M059J (cell line): ENCODE measurements at regions not wholly inside any gene's neighbourhood (a gene's known extent, or its start where the extent isn't known, plus 50 kb on each side); places are given as distances from the start of the nearest gene placed in this dataset.
"Not testable (repeated sequence)": the region's sequence is repeated elsewhere in the genome, so short reads cannot be mapped to it uniquely, and the experiment has no call there.

ENCODE experiments used
- DNase-seq: peaks from one replicate; pipeline ENCODE4 v3.0.0-alpha.2; 2012; ENCODE audit warnings: low read depth

DNA sequence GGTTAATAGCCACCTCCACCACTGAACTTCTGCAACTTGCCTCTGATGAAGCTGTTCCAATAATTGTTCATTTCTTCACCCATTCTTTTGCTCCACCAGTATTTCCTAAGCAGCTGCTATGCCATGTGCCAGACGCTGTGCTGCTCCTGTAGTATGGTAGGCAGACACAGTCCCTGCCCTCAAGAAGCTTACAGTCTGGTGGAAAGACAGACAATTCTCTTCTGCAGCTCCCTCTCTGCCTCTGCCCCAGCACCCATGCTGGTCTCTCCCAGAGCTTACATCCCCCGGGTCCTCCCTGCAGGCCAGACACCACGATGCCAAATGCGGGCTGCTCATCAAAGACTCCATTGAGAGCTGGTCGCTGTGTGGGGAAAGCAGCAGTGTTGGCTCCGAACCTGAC is 111.6 kb upstream of the ESRRB start:
- no peak for DNase-seq

DNA sequence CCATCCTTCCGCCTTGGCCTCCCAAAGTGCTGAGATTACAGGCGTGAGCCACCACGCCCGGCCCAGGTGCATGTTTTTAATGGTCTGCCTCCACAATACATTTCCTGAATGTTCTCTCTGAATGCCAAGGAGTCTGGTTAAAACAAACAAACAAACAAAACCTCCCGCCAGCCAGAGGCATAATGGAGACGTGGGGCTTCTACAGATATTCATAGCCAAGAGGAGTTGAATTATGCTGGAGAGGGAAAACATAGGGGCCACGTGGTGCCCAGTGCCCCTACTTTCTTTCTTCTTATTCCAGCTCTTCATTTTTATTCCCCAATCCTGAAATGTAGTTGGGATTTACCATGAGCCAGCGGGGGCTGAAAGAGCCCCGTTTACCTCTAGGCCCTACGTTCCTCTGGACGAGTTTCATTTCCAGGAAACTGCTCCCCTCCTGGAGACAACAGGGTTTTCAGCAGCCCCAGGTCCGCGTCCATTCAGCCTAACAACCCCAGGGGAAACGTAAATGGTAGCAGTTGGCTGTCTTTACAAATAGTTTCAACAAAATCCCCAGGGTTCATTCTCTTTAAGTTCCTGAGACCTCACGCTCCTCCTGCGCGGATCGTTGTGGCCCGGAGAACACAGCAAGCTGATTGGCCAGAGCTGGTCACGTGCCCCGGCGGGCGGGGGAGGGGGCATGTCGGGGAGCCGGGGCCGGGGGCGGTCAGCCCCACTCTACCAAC is 108.5 kb upstream of the ESRRB start:
- DNase-seq = peak; percentile 59

DNA sequence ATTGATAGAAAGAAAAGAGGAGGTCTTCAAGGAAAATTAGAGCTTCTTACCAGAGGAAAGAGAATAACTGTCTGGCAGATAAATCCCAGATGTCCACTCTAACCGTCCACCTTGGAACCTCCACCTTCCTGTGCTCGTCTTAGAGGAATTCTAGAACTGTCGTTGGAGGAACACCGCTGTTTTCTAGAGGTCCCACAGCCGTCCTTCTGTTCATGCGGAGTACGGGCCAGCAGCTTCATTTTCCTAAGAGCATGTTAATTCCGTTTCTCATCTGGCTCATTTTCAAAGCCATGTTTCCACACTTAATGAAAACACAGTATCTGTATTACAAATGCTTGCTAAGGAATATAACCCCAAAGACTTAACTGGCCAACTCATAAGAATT is 107.9 kb upstream of the ESRRB start:
- peak; percentile 24 for DNase-seq

- DNase-seq = no peak
These were observed 107.2 kb upstream of the ESRRB start for GRCh38 chr14:76268700-76269099.

GRCh38 chr14:76271041-76271755 is 104.7 kb upstream of the ESRRB start:
- no peak for DNase-seq

GRCh38 chr14:76272349-76272748 is 103.6 kb upstream of the ESRRB start:
- DNase-seq = no peak

- DNase-seq = no peak
These were observed 103.2 kb upstream of the ESRRB start for GRCh38 chr14:76272774-76273173.

- no peak for DNase-seq
These were observed 102.6 kb upstream of the ESRRB start for GRCh38 chr14:76273346-76273745.

- DNase-seq = no peak
These were observed 101.6 kb upstream of the ESRRB start for GRCh38 chr14:76274324-76274723.

DNA sequence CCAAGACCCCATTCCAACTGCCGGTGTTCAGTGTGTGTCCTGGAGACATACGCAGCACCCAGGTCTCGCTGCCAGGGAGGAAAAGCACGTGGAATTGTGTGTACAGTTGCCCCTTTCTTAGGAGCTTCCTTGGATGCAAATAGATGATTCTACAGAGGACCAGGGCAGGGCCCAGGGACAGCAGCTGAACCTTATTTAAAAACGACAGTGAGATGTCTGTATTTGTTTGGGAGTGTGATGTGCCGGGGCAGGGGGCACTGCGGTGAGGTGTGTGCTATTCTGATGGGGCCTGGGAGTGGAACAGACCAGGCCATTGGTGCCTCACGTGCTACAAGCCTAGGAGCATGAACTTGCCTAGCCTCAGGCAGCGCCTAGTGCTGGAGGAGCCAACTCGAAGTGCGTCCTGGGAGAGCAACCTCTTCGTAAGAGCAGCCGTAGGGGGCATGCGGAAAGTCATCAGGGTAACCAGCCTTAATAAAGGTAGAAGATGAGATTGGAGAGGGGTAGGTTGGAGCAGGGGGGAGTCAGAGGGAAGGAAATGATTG is 98.3 kb upstream of the ESRRB start:
- DNase-seq = no peak

GRCh38 chr14:76280221-76280620 is 95.7 kb upstream of the ESRRB start:
- no peak for DNase-seq

GRCh38 chr14:76282581-76282980 is 93.4 kb upstream of the ESRRB start:
- no peak for DNase-seq

GRCh38 chr14:76287063-76287462 is 88.9 kb upstream of the ESRRB start:
- no peak for DNase-seq

- DNase-seq = no peak
These were observed 86.7 kb upstream of the ESRRB start for GRCh38 chr14:76289276-76289675.

DNA sequence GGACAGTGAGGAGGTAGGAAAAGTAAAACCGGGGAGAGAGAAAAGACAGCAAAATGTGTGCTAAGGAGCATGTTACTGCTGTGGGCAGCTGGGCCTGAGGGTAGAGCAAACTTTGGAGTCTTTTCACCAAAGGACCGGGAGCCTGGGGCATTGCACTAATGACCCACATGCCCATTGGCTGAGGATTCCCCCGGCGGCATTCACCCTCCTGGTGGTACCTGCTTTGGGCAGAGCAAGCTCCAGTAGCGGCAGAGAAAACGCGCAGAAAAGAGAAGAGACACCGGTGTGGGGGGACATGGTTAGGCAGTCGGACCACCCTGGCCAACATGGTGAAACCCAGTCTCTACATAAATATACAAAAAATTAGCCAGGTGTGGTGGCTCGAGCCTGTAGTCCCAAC is 83.4 kb upstream of the ESRRB start:
- no peak for DNase-seq

DNA sequence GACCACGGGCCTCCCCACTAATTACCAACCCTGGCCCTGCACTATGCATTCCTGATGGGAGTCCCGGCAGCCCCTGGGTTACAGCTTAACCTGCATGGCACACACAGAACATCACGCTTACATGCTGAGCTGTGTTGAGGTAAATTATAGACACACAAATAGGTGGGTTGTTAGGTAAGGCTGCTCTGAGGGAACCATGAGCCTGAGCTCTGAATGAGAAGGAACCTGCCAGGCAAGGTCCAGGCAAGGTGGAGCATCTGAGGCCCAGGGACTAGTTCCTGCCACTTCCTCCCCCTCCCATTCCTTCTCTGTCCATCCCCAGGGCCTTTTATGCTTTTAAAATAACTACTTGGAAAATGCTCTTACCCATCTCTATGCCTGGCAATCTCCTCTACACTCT is 82.7 kb upstream of the ESRRB start:
- DNase-seq = no peak

GRCh38 chr14:76293923-76294322 is 82.0 kb upstream of the ESRRB start:
- no peak for DNase-seq

DNA sequence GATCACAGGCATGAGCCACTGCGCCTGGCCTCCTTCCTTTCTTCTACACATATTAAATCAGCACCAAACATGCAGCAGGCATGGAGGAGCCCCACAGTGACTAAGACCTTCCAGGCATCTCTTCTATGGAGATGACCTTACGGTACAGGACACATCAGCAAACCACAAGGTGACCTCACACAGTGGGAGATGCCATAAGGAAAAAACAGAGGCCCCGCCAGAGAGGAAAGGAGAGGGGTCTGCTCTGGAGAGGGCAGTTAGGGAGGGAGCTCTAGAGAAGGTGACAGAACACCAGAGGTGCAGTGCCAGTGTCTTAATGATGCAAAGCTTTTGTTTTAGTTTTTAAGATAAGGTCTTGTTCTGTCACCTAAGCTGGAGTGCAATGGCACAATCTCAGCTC is 81.1 kb upstream of the ESRRB start:
- peak; percentile 11 for DNase-seq

- no peak for DNase-seq
These were observed 77.0 kb upstream of the ESRRB start for GRCh38 chr14:76298896-76299295.

- DNase-seq = not testable (repeated sequence)
These were observed 72.7 kb upstream of the ESRRB start for GRCh38 chr14:76303188-76303587.

DNA sequence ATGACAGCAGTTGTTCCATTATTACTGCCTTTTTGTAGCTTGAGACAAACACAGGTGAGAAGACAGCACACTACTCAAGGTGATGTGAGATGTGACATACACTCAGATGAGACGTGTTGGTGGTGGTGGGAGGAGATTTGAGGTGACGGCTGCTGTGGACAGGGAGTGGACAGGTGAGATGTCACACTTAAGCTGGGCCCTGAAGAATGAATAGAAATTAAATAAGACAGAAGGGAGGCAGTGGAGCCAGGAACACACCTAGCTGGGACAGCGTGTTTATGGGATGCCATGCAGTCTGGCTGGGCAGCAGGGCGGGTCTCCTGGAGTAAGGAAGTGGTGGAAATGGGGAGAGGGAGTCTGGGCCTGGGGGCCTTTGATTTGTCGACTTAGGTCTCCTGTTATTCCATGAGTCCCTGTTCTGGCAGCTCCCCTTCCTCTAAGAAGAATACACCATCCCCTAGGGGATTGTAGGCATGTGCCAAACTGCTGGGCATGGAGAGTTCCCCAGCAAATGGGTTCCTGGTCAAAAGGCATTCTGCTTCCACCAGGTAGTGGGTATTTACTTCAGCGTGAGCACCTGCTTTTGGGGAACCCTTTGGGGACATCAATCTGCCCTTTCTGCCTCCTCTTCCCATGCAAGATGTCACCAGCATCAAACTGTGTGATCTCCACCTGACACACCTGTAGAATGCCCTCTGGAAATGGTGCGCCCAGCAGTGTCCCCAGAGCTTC is 71.2 kb upstream of the ESRRB start:
- DNase-seq = no peak

DNA sequence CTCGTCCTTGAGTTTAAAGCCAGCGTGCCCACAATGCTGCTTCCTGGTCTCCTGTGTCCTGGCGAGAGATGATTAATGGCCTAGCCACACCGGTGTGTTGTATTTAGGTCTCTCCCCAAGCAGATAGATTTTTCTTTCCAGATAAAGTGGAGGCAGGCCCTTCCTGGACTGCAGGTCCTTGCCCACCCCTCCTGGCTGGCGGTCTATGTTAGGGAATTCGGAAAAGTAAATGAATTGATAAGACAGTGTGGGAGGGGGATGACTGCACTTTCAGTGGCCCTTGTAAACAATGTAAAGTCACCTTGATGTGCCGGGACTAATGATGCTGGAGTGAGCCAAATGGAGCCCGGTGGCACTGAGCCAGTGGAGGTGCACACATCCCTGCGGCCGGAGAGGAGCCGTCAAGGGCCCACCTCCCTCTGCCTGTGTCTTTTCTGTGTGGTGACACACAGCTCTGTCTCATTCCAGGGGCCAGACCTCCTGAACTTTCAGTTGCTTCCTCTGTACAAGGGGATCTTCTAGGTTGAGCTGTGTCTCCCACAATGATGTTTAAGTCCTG is 70.6 kb upstream of the ESRRB start:
- no peak for DNase-seq
